ENCODE measurements at regions not wholly inside any gene's neighbourhood (a gene's known extent, or its start where the extent isn't known, plus 50 kb on each side); places are given as distances from the start of the nearest gene placed in this dataset.
"Not testable (repeated sequence)": the region's sequence is repeated elsewhere in the genome, so short reads cannot be mapped to it uniquely, and the experiment has no call there.

DNA sequence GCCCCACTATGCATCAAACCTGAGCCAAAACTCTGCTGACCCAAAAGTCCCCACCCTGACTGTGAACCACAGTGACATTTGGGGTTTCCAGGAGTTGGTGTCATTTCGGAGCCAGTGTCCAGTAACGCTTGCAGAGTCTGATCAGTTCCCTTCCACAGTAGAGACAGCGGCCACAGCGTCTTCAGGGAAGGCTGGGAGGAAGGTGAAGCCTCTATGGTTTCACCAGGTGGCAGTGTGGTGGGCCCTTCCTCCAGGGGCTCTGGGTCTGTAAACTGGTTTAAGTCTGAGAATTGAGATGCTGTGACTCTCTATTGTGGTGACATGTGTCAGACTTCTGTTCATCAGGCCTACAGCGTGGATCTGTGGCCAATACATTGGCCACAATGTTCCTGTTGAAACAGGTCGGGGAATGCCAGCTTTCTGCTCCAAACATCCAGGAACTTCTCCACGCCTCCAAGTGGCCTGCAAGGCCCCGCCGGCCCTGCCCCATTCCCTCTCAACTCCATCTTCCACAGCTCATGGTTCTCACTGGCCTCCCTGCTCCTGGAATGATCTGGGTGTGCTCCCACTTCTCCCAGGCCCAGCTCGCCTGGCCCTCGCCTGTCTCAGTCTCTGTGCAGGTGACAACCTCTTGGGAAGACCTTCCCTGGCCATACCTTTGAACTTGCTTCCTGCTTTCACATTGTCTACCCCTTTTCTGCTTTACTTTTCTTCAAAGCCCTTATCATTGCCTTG lies 124.5 kb upstream of the FAM20C start:
- Mint-ChIP-seq H3K4me1 (peaks cover 10% of the 10 kb centered on the region), H3K36me3 (no peaks in the 10 kb centered on the region), H3K9me3 (ENCODE audit: low read depth) (no peaks in the 10 kb centered on the region), H3K4me3 (no peak overlapping the region), H3K27ac (peak overlapping the region; percentile 6), H3K27me3 (no peaks in the 10 kb centered on the region)
- CTCF ChIA-PET, result no interaction called here
- ATAC-seq (peak; percentile 57), DNase-seq (no peak)

DNA sequence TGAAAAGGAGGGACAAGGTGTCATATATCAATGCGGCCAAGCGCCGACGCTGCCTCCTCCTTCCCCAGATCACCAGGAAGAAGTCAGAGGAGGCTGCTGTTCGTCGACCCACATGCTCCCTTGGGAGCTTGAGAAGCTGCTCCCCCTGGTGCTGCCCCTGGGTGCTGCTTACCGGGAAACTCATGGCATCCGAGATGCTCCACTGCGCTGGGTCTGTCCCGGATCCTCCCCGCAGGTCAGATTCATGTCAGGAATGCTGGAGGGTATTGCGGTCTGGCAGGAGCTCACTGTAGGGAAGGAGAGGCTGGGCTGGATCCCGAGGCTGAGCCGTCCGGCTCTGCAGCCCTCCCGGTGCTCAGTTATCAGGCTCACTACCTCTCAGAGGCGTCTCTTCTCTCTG lies 123.7 kb upstream of the FAM20C start:
- CTCF ChIA-PET, result no interaction called here
- H3K4me3 Mint-ChIP-seq, result no peak overlapping the region
- H3K9me3 Mint-ChIP-seq (ENCODE audit: low read depth), result no peaks in the 10 kb centered on the region
- H3K36me3 Mint-ChIP-seq, result no peaks in the 10 kb centered on the region
- peaks cover 10% of the 10 kb centered on the region for H3K4me1 Mint-ChIP-seq
- H3K27me3 Mint-ChIP-seq, result no peaks in the 10 kb centered on the region
- DNase-seq (no peak), ATAC-seq (no peak)
- H3K27ac Mint-ChIP-seq, result no peak overlapping the region

DNA sequence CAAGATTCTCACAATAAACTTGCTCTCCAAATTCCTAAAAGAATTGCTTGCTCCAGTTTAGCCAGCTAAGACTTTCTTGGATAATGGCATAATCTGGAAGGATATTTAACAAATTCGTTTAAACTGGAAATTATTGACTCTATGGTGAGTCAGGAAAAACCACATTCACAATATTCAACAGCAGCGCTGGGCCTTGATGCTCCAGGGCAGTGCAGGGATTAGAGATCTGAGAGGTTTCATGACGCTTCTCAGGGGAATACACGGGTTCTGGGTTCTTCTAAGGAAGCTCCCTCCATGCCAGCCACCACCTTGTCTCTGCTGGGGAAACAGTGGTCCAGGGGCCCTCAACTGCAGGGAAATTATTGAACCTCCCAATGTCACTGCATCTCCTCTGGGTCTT lies 123.3 kb upstream of the FAM20C start:
- H3K36me3 Mint-ChIP-seq; DNase-seq; H3K4me3 Mint-ChIP-seq; H3K4me1 Mint-ChIP-seq; H3K9me3 Mint-ChIP-seq (ENCODE audit: low read depth); CTCF ChIA-PET; ATAC-seq; H3K27ac Mint-ChIP-seq; H3K27me3 Mint-ChIP-seq: not testable (repeated sequence)

DNA sequence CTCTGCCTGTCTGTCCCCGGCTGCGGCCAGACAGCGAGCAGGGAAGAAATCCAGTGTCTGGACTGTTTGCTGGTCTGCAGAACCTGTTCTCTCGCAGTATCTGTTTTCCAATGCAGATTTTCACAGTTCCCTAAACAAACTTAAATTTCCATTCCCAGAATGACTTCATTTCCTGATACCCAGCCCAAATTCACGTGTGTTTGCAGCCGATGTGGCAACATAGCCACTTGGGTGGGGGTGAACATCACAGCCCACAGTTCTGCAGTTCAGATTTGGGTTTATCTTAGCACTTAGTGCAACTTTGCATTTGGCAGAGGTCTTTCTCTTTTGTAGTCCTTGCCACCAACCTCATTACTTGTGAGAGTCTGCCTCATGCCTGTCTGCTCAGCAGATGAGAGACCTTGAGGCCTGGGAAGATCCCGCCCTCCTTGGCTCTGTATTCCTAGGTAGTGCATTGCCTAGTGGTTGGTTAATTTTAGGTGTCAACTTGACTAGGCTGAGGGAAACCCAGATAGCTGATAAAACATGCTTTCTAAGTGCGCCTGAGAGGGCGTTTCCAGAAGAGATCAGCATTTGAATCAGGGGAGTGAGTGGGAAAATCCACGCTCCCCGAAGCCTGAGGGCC lies 122.8 kb upstream of the FAM20C start:
- H3K4me1 Mint-ChIP-seq; H3K36me3 Mint-ChIP-seq; DNase-seq; H3K27me3 Mint-ChIP-seq; H3K27ac Mint-ChIP-seq; H3K4me3 Mint-ChIP-seq; ATAC-seq; CTCF ChIA-PET; H3K9me3 Mint-ChIP-seq (ENCODE audit: low read depth): not testable (repeated sequence)

DNA sequence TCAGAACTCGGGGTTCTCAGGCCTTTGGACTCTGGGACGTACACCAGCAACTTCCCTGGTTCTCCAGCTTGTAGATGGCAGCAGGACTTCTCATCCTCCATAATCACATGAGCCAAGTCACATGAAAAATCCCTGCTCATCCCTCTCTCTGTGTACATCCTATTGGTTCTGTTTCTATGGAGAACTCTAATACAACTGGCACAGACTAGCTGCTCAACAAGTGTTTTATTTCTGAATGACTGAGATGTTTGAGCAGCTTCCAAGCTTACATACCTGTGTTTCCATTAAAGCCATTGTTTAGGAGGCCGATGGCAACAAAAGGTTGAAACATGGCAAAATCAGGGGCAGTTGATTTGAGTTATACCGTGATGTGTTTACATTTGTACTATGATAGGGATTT lies 122.2 kb upstream of the FAM20C start:
- H3K9me3 Mint-ChIP-seq (ENCODE audit: low read depth); H3K4me1 Mint-ChIP-seq; H3K27me3 Mint-ChIP-seq; H3K4me3 Mint-ChIP-seq; H3K27ac Mint-ChIP-seq; CTCF ChIA-PET; ATAC-seq; H3K36me3 Mint-ChIP-seq; DNase-seq: not testable (repeated sequence)

DNA sequence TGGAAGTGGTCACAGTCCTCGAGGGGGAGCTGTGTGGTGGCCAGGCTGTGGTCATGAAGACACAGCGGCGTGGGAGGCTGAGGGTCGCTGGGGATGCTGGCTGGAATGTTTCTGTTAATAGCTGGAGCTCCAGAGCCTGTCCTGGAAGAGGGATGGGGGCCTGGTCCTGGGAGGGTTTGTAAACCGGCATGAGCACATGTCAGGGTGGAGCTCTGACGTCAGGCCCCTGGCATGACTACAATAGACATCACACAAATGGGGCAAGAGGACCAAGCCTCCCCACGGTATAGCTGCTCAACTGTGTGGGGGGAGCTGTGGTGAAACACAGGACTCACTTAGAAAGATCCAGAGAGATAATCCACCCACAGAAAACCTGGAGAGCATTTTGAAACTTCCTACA lies 121.4 kb upstream of the FAM20C start:
- not testable (repeated sequence) for H3K27me3 Mint-ChIP-seq

DNA sequence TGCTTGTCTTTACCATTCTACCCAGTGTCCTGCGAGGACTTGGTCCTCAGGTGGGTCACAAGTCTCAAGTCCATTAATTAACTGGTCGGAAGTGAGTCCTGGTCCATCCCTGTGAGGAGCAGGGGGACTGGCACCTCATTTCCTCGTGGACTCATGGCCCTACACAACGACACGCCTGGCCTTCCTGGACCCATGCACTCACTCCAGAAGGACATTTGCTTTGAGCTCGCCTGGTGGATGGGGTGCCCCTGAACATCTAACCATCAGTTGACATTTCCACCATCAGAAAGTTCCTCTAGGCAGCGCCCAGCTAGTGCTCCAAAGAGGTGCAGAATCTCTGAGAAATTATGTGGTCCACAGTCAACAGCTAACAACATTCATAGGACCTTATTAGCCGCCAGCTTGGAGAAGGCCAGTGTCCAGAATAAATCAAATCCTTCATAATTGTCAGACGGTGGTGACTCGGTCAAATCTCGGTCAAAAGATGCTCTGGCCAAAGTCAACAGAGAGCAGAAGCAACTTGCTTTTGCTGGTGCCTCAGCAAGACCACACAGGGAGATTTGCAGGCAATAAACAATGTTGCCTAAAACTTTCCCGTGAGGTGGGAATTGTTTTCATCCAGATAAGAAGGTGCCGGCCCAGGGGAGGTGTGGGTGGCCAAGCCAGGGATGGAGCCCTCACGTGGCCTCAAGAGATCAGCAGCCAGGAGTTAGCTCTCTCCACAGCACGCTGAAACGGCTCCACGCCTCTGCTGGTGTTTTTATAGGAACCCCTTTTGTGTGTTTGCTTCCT lies 119.9 kb upstream of the FAM20C start:
- CTCF ChIA-PET; H3K27ac Mint-ChIP-seq; ATAC-seq; H3K4me1 Mint-ChIP-seq; H3K4me3 Mint-ChIP-seq; DNase-seq; H3K36me3 Mint-ChIP-seq; H3K9me3 Mint-ChIP-seq (ENCODE audit: low read depth); H3K27me3 Mint-ChIP-seq: not testable (repeated sequence)

More for the DNA sequence above, 121.4 kb upstream of the FAM20C start:
- H3K4me1 Mint-ChIP-seq; ATAC-seq; H3K4me3 Mint-ChIP-seq; H3K27ac Mint-ChIP-seq; DNase-seq; CTCF ChIA-PET; H3K36me3 Mint-ChIP-seq; H3K9me3 Mint-ChIP-seq (ENCODE audit: low read depth): not testable (repeated sequence)

DNA sequence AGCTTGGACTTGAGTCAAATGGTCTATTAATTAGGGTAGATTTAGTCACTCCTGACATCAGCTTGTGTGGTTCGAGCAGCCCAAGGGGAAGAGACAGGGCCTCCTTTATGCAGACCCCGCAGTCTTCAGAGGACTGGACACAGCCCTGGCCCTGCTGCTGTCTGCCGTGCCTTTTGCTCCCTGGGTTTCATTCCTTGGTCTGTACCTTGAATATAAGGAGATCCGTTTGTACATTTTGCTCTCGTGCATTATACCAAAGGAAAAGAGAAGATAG lies 119.4 kb upstream of the FAM20C start:
- DNase-seq; H3K27ac Mint-ChIP-seq; H3K36me3 Mint-ChIP-seq; CTCF ChIA-PET; H3K4me1 Mint-ChIP-seq; H3K9me3 Mint-ChIP-seq (ENCODE audit: low read depth); ATAC-seq; H3K4me3 Mint-ChIP-seq; H3K27me3 Mint-ChIP-seq: not testable (repeated sequence)

DNA sequence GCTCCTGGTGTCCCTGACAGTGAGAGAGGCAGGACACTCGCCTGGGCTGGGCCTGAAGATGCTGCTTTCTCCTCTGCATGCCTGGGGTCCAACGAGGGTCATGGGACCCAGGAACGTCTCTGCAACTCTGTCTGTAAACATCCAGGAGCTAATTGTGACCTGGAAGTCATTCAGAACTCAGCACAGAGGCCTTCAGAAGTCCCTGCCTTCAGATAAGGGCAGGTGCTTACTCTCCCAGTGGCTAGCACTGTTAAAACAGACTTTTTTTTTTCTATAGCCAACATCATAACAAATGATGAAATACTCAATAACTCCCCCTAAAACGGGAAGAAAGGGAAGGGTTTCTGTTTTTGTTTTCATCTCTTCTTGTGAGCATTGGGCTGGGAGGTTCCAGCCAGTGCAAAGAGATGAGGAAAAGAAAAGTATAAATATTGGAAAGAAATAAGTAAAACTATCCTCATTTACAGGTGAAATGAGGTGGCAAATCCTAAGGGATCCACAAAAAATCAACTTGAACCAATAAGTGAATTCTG lies 118.3 kb upstream of the FAM20C start:
- ATAC-seq; H3K9me3 Mint-ChIP-seq (ENCODE audit: low read depth); H3K27ac Mint-ChIP-seq; H3K36me3 Mint-ChIP-seq; CTCF ChIA-PET; H3K4me1 Mint-ChIP-seq; H3K27me3 Mint-ChIP-seq; H3K4me3 Mint-ChIP-seq; DNase-seq: not testable (repeated sequence)

DNA sequence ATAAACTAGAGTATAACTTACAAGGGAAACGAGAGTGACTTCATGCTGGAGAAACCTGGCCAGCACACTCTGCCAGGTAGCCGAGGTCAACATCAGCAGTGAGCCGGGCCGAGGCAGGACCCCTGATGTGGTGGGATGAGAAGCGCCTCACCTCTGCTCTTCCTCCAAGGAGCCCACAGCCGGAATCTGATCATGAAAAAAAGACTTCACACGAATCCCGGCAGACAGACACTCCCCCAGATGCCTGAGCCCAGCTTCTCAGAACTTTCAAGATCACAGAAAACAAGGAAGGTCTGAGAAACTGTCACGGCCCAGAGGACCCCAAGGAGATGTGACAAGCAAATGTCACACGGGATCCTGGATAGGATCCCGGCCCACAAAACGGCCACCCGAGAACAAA lies 116.9 kb upstream of the FAM20C start:
- H3K36me3 Mint-ChIP-seq; H3K9me3 Mint-ChIP-seq (ENCODE audit: low read depth); H3K4me1 Mint-ChIP-seq; ATAC-seq; DNase-seq; H3K27me3 Mint-ChIP-seq; CTCF ChIA-PET; H3K27ac Mint-ChIP-seq; H3K4me3 Mint-ChIP-seq: not testable (repeated sequence)

DNA sequence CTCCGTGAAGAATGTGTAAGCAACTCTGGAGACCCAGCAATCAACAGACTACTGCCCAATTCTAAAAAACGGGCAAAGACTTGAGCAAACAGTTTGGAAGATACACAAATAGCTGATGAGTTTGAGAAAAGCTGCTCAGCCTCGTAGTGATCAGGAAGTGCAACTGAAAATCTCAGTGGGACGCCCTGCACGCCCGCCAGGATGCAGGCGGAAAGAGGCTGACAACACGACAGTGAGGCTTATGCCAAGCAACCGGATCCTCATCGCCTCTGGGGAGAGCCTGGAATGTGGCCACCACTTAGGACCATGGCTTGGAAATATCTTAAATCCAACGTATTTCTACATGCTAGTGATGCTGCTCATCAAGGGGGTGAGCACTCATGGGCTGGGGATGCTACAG lies 116.2 kb upstream of the FAM20C start:
- H3K4me3 Mint-ChIP-seq; H3K4me1 Mint-ChIP-seq; H3K27me3 Mint-ChIP-seq; DNase-seq; H3K9me3 Mint-ChIP-seq (ENCODE audit: low read depth); ATAC-seq; CTCF ChIA-PET; H3K36me3 Mint-ChIP-seq; H3K27ac Mint-ChIP-seq: not testable (repeated sequence)

DNA sequence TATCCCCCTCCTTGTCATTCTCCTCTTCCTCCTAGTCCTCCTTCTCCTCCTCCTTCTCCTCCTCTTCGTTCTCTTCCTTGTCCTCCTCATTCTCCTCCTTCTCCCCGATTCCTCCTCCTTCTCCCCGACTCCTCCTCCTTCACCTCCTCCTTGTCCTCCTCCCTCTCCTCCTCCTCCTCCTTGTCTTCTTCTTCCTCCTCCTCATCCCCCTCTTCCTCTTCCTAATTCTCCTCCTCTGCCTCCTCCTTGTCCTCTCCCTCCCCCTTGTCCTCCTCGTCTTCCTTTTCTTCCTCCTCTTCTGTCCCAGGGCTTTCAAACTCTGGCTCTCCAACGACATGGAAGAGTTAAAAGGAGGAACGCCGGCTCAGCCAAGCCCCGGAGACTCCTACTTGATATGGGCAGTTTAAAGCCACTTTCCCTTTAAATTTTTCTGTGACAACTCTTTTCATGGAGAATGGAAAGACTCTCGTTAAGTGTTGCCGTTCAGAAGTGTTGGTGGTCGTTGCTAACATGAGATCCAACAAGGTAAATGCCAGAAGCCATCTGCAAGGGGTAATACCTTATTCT lies 115.5 kb upstream of the FAM20C start:
- H3K36me3 Mint-ChIP-seq; H3K27me3 Mint-ChIP-seq; H3K4me3 Mint-ChIP-seq; ATAC-seq; H3K27ac Mint-ChIP-seq; H3K4me1 Mint-ChIP-seq; DNase-seq; CTCF ChIA-PET; H3K9me3 Mint-ChIP-seq (ENCODE audit: low read depth): not testable (repeated sequence)

DNA sequence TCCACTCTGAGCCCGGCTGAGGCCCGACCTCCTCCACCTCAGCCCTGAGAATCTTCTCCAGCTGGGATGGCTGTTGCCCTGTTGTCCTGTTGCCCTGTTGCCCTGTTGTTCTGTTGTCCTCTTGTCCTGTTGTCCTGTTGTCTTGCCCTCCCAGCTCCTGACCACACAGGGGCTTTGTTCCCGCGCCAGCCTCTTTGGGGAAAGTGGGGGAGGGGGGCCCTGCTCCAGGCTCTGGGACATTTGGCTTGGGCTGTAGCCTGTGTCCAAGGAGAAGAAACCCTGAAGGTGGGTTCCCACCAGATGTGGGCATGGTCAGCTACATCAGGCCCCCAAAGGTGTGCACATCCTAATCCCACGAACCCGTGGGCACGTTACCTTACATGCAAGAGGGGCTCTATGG lies 113.5 kb upstream of the FAM20C start:
- H3K9me3 Mint-ChIP-seq (ENCODE audit: low read depth); DNase-seq; H3K4me1 Mint-ChIP-seq; CTCF ChIA-PET; H3K27ac Mint-ChIP-seq; H3K36me3 Mint-ChIP-seq; ATAC-seq; H3K4me3 Mint-ChIP-seq; H3K27me3 Mint-ChIP-seq: not testable (repeated sequence)

All from activated CD8-positive, alpha-beta memory T cell treated with anti-CD3 and anti-CD28 coated beads, Interleukin-2, amount 10 ng/mL, durations not matched to agents 7 days and 5 days (primary cell).